ENCODE measurements at regions not wholly inside any gene's neighbourhood (a gene's known extent, or its start where the extent isn't known, plus 50 kb on each side); places are given as distances from the start of the nearest gene placed in this dataset.

GRCh38 chr18:60146220-60146960, 226.2 kb downstream of the MC4R start:
- TF ChIP-seq, protein P1, sequence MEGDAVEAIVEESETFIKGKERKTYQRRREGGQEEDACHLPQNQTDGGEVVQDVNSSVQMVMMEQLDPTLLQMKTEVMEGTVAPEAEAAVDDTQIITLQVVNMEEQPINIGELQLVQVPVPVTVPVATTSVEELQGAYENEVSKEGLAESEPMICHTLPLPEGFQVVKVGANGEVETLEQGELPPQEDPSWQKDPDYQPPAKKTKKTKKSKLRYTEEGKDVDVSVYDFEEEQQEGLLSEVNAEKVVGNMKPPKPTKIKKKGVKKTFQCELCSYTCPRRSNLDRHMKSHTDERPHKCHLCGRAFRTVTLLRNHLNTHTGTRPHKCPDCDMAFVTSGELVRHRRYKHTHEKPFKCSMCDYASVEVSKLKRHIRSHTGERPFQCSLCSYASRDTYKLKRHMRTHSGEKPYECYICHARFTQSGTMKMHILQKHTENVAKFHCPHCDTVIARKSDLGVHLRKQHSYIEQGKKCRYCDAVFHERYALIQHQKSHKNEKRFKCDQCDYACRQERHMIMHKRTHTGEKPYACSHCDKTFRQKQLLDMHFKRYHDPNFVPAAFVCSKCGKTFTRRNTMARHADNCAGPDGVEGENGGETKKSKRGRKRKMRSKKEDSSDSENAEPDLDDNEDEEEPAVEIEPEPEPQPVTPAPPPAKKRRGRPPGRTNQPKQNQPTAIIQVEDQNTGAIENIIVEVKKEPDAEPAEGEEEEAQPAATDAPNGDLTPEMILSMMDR (IDR thresholded peaks at IDR 0.05; ENCODE audit: insufficient read depth, low read length, poor library complexity, severe bottlenecking): no peak
- TF ChIP-seq EZH2phosphoT487 (conservative IDR thresholded peaks at IDR 0.05; ENCODE audit: low read length): no peak
